ENCODE measurements at regions not wholly inside any gene's neighbourhood (a gene's known extent, or its start where the extent isn't known, plus 50 kb on each side); places are given as distances from the start of the nearest gene placed in this dataset.
"Not testable (repeated sequence)": the region's sequence is repeated elsewhere in the genome, so short reads cannot be mapped to it uniquely, and the experiment has no call there.

DNA sequence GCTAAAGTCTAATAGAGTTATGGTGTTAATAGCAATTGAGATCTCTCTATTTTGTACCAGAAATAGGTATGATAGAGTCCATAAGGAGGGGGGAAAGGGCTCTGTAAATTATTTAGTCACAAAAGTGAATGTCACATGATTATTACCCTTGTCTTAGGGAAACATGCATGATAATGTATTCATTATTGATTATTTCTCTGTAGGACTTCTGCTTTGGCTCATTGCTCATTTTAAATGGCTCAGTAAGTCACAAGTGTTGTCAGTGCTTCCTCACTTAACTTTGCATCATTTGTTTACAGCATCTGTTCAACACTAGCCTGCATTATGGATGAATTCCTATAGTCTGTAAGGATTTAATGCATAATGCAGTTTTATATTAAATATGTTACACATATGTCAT, 788.8 kb upstream of the EDIL3 start:
- DNase-seq: no peak

DNA sequence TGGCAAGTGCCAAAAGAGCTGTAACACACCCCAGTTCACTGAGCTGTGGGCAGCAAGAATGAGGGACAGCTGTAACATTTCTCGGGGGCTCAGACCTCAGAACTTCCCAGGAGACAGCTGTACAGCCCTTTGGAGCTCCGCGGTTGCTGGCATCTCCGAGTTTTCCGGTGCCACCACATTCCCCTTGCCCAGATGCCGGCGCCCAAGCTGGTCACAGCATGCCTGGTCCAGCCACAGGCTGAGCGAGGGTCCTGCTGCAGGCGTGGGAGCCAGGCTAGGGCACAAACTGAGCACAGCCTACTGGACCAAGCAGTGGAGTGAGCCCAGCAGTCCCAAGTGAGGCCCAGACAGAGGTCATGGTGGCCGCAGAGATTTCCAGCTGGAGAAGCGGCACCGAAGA, 797.7 kb upstream of the EDIL3 start:
- DNase-seq: no peak

DNA sequence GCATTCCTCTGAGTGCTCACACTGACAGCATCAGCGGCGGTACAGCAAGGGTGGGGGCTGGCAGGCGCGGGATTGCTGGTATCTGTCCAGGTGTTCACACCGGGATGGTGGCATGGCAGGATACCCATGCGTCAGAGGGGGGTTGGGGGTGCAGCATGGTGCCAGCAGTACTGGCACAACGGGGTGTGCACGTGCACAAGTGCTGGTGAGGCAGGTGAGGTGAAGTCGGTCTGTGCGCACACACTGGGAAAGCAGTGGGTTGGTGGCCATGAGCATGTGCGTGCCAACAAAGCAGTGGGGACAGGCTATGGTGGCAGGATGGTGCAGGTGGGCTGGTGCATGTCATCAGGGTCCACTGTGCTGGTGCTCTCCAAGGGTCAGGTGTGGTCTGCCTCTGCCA, 819.6 kb upstream of the EDIL3 start:
- DNase-seq: no peak

DNA sequence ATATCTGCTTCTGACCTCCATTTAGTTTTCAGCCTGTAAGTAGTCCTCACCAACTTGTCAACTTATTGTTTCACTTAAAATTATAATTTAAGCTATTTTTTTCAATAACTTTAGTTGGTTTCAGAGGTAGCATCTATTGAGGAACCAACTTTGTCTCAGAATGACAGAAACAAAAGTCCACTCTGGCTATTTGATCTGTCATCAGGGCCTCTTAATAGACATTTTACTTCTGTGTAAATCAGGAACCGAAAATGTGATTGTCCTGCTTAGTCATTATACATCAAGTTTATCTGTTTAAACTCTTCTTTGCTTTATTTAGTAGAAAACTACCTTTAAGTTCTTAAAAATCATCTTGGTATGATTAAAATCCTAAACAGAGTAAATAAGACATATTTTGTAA, 820.8 kb upstream of the EDIL3 start:
- DNase-seq: no peak

DNA sequence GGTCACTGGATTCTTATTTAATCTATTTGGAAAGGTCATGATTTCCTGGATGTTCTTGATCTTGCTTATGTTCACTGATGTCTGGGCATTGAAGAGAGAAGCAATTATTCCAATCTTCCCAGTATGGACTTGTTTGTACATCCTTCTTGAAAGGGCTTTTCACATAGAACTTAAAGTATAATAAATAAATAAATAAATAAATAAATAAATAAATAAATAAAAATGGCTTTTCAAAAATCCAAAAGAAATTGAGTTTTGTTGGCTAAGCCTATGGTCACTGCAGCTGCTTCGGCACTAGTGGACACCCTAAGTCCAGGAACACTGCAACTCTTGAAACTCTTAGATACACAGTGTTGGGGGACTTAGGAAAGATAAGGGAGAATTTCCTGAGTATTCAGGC, 840.7 kb upstream of the EDIL3 start:
- no peak for DNase-seq

DNA sequence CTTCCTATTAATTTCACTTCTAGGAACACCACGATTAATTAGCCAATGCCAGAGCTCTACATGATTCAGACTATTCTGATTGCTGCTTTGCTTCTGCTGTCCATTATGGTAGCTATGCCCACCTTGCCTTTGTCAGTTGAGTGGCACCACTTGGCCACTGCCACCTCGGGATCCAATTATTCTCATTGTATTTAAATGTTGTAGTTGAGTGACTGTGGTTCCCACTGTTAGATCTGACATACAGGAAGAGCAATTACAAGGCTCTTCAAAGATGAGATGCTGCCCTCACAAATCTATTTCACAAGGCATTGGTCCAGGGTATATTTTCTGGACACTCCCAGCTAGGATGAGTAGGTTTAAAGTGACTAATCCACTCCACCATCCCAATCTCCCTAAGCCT, 864.5 kb upstream of the EDIL3 start:
- DNase-seq: no peak

DNA sequence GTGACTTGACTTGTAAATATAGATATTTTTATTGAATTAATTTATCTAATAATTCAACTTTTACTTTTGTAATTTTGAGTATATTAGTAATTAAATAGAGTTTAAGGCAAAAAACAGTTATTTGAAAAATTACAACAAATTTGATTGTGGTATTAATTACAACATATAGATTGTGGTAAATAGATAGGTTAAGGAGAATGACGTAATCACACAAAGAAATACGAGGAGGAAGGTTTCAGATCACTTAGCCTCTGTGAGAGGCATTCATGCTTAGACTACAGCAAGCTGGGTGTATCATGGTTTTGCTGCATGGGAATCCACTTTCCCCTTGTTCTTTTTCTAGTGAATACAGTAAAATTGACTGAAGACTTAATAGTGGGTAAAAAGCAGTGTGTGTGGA, 878.4 kb upstream of the EDIL3 start:
- DNase-seq: no peak

DNA sequence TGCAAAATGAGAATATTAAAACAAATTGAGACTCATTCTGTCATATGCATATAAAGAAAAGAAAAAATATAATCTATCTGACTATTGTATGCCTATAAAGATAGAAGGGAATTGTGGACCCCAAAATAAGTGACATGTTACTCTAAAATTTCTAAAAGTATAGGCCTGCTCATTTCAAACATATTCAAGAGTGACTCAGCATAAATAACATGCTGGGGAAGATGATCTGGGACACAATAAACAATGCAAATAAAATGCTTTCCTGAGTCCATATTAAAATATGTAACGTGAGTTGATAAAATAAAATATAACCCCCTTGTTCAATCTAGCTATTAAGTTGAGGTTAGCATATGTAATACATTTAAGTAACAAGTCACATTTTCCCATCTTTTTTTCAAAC, 882.0 kb upstream of the EDIL3 start:
- no peak for DNase-seq

DNA sequence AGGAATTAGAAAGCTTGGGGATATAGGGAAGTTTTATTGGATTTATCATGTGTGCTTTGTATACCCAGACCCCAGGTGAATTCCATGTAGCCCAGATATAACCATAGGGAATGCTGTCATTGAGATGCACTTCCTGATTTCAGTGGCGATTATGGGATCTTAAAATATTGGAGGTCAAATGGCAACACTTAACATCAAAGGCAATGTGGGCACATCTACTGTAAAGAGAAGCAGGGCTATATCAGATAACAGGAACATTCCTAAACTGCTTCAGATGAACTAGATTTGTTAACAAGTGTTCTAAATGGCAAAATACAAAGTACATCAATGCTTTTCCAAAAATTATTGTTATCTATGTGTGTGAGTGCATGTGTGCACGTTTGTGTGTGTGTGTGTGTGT, 883.5 kb upstream of the EDIL3 start:
- DNase-seq: no peak

DNA sequence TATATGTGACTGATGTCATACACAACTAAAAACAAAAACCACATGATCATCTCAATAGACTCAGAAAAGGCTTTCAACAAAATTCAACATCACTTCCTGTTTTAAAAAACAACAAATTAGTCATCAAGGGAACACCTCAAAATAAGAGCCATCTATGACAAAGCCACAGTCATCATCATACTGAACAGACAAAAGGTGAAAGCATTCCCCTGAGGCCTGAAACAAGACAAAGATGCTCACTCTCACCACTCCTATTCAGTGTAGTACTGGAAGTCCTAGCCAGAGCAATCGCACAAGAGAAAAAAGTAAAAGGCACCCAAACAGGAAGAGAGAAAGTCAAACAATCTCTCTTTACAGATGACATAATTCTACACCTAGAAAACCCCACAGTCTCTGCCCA, 893.5 kb upstream of the EDIL3 start:
- no peak for DNase-seq

DNA sequence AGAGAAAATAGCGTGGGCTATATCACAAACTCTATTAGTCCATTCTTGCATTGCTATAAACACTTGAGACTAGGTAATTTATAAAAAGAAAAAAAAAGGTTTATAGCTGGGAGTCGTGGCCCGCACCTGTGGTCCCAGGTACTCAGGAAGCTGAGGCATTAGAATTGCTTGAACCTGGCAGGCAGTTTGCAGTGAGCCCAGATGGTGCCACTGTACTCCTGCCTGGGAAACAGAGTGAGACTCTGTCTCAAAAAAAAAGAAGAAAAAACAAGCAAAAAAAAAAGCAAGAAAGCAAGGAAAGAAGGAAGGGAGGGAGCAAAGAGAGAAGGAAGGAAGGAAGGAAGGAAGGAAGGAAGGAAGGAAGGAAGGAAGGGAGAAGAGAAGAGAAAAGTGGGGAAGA, 904.2 kb upstream of the EDIL3 start:
- no peak for DNase-seq

DNA sequence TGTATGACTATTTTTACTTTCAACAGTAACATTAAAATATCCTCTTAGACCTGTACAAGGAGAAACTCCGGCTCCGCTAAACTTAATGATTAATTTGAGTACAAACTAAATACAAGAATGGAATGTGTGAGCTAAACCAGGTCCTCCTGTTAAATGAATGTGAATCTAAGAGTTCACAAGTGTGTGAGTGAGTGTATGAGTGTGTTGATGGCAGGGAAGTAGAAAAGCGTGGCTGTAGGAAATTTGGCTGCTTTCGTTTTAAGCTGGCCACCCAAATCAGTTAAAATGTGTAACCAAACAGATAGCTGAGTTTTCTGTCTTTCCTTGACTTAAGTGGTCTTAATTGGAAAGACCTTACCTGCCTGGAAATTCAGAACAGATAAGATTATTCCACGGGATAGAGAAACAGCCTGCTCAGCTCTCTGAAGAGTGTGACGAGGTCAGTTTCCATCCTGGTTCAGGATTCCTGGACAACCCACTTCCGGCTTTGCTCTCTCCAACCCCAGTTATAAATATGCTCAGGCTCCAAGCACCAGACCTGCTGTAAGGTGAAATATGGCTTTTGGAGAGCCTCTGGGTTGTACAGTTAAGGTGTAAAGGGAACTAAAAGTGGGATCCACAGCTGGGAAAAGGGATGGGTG, 908.6 kb upstream of the EDIL3 start:
- DNase-seq: no peak

DNA sequence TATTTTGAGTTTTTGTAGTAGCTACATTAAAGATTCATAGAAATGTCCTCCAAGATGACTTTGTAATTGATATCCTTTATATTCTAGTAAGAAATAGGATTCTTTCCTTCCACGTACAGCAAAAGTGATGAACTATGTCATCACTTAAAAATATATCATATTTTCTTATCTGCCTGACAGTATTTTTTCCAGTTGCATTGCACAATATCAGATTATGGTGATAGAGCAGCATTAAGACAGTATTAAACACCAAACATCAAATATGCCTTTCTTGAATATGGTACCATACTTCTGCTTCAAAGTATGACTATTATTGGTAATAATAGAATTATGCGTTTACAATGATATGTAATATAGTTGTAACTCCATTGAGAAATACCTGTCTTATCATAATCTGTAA, 919.8 kb upstream of the EDIL3 start:
- no peak for DNase-seq

DNA sequence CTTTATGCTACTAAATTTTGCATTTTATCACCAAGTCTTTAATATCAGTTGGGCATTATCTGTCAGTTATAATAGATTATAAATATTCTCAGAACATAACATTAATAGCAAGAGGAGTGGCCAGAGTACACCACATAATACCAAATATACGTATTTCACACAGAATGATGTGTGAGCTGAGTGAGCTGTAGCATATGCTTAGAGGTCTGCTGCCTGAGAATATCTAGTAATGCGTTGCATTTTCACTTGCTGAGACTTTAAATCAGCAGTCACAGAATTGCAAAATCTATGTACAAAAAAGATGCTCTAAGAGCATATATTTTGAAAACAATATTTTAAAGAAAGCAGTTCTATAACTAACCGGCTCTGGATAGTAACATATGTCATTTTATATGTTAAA, 921.1 kb upstream of the EDIL3 start:
- DNase-seq: no peak

DNA sequence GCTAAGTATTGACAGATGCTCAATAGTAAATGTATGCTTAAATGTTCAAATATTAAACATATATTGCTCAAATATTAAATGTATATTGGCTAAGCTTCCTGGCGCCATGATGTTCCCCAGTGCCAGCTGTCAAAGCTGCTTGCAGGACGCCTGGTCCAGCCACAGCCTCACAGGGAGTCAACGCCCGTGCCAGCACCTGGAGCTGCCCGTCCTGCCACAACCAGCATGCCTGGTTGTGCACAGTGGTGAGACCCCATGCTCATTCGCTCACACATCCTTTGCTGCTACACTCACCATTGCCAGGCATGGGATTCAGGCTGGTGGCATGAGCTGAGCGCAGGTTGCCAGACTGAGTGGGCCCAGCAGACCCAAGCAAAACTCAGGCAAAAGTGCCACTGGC, 926.9 kb upstream of the EDIL3 start:
- DNase-seq: no peak

DNA sequence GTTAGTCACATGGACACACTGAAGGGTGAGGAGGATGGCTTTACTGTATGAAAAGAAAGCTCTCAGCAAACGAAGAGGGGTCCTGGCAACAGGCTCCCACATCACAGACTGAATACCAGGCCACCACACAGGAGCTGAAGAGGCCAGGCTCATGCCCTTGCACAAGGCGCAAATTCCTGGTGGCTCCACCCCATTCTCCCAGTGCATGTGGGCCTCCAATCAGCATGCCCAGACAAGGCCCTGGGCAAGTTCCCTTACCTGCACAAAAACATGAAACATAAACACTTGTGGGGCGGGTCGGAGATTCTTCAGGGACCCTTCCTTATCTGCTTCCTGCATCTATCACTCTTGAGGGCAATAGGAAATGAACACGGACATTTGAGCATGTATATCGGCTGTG, 935.8 kb upstream of the EDIL3 start:
- DNase-seq: no peak

DNA sequence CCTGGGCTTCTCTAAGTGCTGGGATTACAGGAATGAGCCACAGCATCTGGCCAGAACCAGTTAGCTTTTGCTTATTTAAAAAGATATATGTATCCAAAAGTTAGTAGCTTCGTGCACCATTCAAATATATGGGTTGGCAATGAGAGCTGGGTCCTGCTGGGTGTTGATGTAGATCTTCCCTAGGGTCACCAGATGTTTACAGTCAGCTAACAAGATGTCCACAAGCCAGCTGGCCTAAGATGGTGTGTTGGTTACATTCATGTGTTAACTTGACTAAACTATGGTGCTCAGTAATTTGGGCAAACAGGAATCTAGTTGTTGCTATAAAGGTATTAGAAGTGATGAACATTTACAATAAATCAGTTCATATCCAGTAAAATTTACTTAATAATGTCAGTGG, 948.6 kb upstream of the EDIL3 start:
- DNase-seq: no peak

DNA sequence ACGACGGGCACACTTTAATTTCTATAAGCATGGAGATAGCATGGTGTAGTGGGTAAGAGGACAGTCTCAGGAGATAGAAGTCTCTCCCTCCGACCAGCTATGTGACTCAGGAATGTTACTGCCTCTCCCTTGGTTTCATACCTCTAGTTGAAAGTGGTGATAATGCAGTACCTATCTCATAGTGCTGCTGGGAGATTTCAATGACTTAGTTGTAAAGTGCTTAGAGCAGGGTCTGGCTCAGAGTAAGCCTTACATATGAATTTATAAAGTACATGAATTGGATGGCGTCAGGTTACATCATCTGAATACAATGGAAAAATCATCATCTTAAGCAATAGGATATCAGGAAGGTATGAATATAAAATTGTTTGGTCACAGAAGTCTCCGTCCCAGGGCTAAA, 952.8 kb upstream of the EDIL3 start:
- DNase-seq: no peak

DNA sequence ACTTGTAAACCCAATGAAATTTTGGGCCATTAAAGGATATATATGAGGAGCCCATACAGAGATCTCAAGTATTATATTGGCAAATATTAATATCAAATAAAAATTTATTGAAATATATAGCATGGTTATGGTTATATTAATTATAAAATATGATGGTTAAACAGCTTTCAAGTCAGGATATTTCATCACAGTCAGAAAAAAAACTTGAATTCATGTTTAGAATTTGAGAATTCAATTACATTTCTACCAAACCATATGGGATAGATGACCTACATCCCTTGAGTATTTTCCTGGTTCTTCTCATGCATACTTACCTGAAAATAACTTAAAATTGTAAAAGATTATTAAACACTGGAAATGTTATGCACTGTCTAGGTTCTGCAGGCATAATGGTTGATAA, 956.1 kb upstream of the EDIL3 start:
- DNase-seq: no peak

DNA sequence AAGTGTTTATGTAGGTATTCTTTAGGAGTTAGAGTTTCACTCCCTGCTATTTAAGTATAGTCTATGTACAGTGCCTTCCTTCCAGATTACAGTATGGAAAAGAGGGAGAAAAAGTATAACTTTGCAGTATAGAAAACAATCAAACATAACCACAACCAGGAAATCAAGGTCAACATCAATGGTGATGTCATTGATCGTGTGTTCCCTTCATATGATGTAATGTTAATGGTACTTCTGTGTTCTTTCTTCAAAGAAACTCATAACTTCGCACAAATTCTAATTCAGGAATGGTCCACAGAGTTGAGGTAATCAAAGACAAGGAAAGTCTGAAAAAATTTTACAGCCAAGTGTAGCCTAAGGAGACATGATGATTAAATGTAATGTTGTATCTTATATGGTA, 961.1 kb upstream of the EDIL3 start:
- DNase-seq: no peak

DNA sequence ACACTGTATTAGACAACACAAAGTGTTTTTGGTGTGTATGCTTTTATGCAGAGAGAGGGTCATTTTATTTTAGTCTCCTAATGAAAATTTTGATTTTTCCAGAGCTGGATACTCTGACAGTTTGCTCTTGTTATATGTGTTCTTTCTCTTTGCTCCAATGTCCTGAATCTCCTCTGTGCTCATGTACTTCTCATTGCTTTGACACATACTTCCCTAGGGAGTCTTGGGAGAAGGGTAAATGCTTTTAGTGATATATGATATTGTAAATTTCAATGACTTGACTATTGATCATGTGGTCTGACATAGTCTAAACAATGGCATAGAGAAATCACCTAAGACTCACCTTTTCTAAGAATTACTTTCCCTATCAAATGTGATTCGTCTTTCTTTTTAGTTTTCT, 972.6 kb upstream of the EDIL3 start:
- DNase-seq: no peak

DNA sequence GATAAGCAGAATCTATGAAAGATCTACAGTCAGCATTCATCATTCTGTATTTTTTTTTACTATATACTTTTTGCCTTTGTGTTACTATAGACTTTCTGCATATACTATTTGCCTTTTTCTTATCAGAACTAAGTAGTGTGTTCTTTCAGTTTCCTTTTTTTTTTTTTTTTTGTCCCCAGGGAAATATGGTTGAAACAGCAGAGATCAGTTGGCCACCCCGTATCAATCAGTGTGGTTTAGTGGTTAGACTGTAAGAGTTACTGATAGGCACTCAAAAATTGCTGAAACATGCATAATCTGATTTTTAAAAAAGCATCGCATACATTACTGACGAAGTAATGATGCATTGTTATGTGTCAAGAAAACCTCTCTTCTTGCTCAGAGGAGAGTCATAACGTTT, 990.8 kb upstream of the EDIL3 start:
- no peak for DNase-seq

DNA sequence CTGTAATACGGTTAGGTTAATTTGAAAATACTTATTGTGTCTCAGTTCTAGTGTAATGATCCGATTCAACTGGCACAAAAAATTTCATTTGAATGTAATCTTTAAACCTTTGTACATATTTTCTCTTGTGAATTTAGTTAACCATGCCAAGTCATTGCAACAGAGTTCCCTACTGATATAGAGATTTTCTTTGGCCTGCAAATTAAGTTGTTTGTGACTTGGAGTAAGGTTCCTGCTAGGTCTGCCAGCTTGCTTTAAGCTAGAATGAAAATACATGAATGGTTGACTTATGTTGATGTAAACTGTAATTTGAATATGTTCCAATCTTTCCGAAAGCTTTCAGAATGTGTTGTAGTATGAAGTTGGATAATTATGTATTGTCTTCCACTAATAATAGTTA, 1004.1 kb upstream of the EDIL3 start:
- no peak for DNase-seq

DNA sequence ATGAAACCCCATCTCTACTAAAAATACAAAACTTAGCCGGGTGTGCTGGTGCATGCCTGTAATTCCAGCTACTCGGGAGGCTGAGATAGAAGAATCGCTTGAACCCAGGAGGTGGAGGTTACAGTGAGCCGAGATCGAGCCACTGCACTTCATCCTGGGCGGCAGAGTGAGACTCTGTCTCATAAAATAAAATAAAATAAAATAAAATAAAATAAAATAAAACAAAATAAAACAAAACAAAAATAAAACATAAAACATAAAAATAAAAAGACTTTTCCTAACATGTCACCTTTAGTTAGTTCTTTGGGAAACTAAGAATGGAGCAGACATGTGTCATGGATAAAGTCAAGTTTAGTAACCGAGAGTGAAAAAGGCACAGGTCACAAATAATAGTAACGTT, 1007.6 kb upstream of the EDIL3 start:
- not testable (repeated sequence) for DNase-seq

DNA sequence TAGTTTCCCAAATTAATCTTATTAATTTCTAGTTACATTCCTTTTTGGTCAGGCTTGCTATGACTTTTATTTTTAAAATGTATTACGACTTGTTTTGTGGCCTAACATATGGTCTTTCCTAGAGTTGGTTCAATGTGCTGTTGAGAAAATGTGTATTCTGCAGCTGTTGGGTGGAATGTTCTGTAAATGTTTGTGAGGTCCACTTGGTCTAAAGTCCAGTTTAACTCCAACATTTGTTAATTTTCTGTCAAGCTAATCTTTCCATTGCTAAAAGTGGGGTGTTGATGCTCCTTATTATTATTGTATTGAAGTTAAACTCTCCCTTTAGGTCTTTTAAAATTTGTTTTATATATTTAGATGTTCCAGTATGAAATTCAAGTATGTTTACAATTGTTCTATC, 1010.8 kb upstream of the EDIL3 start:
- DNase-seq: no peak

DNA sequence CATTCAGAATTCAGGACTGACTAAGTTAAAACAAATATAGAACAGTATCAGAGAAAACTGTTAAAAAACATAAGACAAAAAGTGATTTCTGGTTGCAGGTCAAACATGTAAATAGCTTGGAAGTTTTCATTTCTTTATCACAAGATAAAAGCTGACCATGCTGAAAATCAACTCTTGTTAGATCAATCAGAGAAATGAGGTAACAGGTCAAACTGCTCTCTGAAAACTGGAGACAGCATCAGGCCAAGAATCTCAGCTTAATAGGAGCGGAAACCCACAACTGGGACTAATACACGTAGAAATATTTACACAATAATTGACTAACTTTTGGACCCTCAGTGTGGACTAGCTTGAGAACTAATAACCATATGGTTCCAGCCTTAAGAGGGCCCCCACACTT, 1012.8 kb upstream of the EDIL3 start:
- DNase-seq: no peak

Data from suppressor macrophage treated with lipopolysaccharide for 1 hour (primary cell).